ENCODE measurements at regions not wholly inside any gene's neighbourhood (a gene's known extent, or its start where the extent isn't known, plus 50 kb on each side); places are given as distances from the start of the nearest gene placed in this dataset.
"Not testable (repeated sequence)": the region's sequence is repeated elsewhere in the genome, so short reads cannot be mapped to it uniquely, and the experiment has no call there.

DNA sequence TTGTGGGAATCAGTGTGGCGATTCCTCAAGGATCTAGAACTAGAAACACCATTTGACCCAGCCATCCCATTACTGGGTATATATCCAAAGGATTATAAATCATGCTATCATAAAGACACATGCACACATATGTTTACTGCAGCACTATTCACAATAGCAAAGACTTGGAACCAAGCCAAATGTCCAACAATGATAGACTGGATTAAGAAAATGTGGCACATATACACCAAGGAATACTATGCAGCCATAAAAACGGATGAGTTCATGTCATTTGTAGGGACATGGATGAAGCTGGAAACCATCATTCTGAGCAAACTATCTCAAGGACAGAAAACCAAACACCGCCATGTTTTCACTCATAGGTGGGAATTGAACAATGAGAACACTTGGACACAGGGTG is 250.9 kb upstream of the FGF13 start:
- TF ChIP-seq, protein P1, sequence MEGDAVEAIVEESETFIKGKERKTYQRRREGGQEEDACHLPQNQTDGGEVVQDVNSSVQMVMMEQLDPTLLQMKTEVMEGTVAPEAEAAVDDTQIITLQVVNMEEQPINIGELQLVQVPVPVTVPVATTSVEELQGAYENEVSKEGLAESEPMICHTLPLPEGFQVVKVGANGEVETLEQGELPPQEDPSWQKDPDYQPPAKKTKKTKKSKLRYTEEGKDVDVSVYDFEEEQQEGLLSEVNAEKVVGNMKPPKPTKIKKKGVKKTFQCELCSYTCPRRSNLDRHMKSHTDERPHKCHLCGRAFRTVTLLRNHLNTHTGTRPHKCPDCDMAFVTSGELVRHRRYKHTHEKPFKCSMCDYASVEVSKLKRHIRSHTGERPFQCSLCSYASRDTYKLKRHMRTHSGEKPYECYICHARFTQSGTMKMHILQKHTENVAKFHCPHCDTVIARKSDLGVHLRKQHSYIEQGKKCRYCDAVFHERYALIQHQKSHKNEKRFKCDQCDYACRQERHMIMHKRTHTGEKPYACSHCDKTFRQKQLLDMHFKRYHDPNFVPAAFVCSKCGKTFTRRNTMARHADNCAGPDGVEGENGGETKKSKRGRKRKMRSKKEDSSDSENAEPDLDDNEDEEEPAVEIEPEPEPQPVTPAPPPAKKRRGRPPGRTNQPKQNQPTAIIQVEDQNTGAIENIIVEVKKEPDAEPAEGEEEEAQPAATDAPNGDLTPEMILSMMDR (IDR thresholded peaks at IDR 0.05): not testable (repeated sequence)
- TF ChIP-seq POLR2AphosphoS5 (IDR thresholded peaks at IDR 0.05); EP300 (IDR thresholded peaks at IDR 0.05; ENCODE audit: low read depth): not testable (repeated sequence)

All from transverse colon (tissue), 4 donors.